Aorta (tissue), 5 donors: ENCODE measurements at regions not wholly inside any gene's neighbourhood (a gene's known extent, or its start where the extent isn't known, plus 50 kb on each side); places are given as distances from the start of the nearest gene placed in this dataset.
"Not testable (repeated sequence)": the region's sequence is repeated elsewhere in the genome, so short reads cannot be mapped to it uniquely, and the experiment has no call there.

Experiments
- ATAC-seq: fragments of 200-7000 bp; cut with Tn5 transposase; one replicate; pipeline ENCODE4 v1.9.1; 2022; ENCODE audit warnings: moderate library complexity; ENCODE audit not compliant: low FRiP score
- DNase-seq, 2 donors: peaks; one replicate each; pipeline ENCODE4 v3.0.0-alpha.2; 2020
- H3K27ac ChIP-seq, 2 donors: one replicate each; pipeline ENCODE4 v1.5.1; 2013; ENCODE audit warnings: low read length in 2 of 2, mild to moderate bottlenecking in 2 of 2, moderate library complexity in 2 of 2, control low read depth in 1 of 2, inconsistent platforms in 1 of 2, low read depth in 1 of 2
- H3K27me3 ChIP-seq, 2 donors: one replicate each; pipeline ENCODE4 v1.6.1; 2013; ENCODE audit warnings: control low read depth in 1 of 2, low read length in 1 of 2, mild to moderate bottlenecking in 1 of 2, moderate library complexity in 1 of 2; ENCODE audit not compliant: insufficient read depth in 2 of 2, control insufficient read depth in 1 of 2
- H3K36me3 ChIP-seq, 2 donors: one replicate each; pipeline ENCODE4 v1.6.1; 2013; ENCODE audit warnings: control low read depth in 1 of 2, low read length in 1 of 2, mild to moderate bottlenecking in 1 of 2; ENCODE audit not compliant: insufficient read depth in 2 of 2, control insufficient read depth in 1 of 2
- H3K4me1 ChIP-seq, 2 donors: one replicate each; pipeline ENCODE4 v1.6.1; 2013; ENCODE audit warnings: low read length in 2 of 2, control low read depth in 1 of 2, mild to moderate bottlenecking in 1 of 2, moderate library complexity in 1 of 2; ENCODE audit not compliant: insufficient read depth in 2 of 2, control insufficient read depth in 1 of 2
- H3K4me3 ChIP-seq, 2 donors: one replicate each; pipeline ENCODE4 v1.5.1; 2013; ENCODE audit warnings: low read length in 2 of 2, control low read depth in 1 of 2, mild to moderate bottlenecking in 1 of 2
- H3K9me3 ChIP-seq: one replicate; pipeline ENCODE4 v1.6.1; 2013; ENCODE audit warnings: mild to moderate bottlenecking, low read length; ENCODE audit not compliant: control insufficient read depth
- WGBS, 2 donors: extraction: QIAGEN DNeasy Blood & Tissue Kit; methylation state at CpG; one replicate each; pipeline ENCODE4 v1.1.7; 2013; 5-methylcytosine and 5-hydroxymethylcytosine counted together
- intact Hi-C, 2 donors: fragments of 100-400 bp; cut with DNase I; formaldehyde crosslinking; loops; one replicate each; pipeline versions ENCODE4 v1.14.2 to v1.15.0; 2022
- donor health status: healthy with polysubstance abuse.
- donor health status: Bipolar disorder and iron deficiency.
- donor health status: DM: no; HTN: no; CAD: no.
- donor health status: DM: no; HTN: no; CAD: no.
- donor health status: DM: yes; HTN: yes; CAD: no.

GRCh38 chr7:69105981-69106380 lies 492.3 kb upstream of the AUTS2 start:
- Histone ChIP-seq H3K27ac (no peak overlapping the region), H3K27me3 (no peaks in the 10 kb centered on the region), H3K36me3 (no peaks in the 10 kb centered on the region), H3K9me3 (peaks cover 3% of the 10 kb centered on the region), H3K4me1 (no peaks in the 10 kb centered on the region), H3K4me3 (no peak overlapping the region)
- WGBS, 2 donors = 86 to 88% methylated on average over 3 of the region's 3 CpGs
- intact Hi-C loops = no loop called here
- no peak for DNase-seq
- ATAC-seq = no peak

DNA sequence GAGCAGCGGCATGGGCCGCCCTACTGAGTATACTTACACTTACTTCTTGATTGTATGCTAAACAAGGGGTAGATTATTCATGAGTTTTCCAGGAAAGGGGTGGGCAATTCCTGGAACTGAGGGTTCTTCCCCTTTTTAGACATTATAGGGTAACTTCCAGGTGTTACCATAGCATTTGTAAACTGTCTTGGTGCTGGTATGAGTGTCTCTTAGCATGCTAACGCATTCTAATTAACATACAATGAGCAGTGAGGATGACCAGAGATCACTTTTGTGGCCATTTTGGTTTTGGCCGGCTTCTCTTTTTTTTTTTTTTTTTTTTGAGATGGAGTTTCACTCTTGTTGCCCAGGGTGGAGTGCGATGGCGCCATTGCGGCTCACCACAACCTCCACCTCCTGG lies 491.8 kb upstream of the AUTS2 start:
- H3K27ac ChIP-seq, ATAC-seq, H3K36me3 ChIP-seq, DNase-seq, H3K4me1 ChIP-seq, H3K27me3 ChIP-seq, H3K4me3 ChIP-seq, intact Hi-C loops, H3K9me3 ChIP-seq: not testable (repeated sequence)
- 95 to 96% methylated on average over 7 of the region's 7 CpGs for WGBS, 2 donors

DNA sequence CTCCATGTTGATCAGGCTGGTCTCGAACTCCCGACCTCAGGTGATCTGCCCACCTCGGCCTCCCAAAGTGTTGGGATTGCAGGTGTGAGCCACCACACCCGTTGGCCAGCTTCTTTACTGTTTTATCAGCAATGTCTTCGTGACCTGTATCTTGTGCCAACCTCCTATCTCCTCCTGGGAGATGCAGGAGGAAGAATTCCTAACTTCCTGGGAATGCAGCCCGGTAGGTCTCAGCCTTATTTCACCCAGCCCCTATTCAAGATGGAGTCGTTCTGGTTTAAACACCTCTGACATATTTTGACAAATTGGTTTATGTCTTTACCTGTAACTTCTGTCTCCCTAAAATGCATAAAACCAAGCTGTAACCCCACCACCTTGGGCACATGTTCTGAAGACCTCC lies 491.3 kb upstream of the AUTS2 start:
- H3K4me3 ChIP-seq, DNase-seq, H3K36me3 ChIP-seq, ATAC-seq, intact Hi-C loops, H3K27me3 ChIP-seq, H3K4me1 ChIP-seq, H3K9me3 ChIP-seq, H3K27ac ChIP-seq: not testable (repeated sequence)
- WGBS, 2 donors = 76 to 77% methylated on average over 7 of the region's 7 CpGs

GRCh38 chr7:69108097-69108496 lies 490.2 kb upstream of the AUTS2 start:
- intact Hi-C loops = no loop called here
- ATAC-seq (no peak), DNase-seq (no peak)
- 62 to 76% methylated on average over 10 of the region's 10 CpGs for WGBS, 2 donors
- Histone ChIP-seq H3K4me1 (no peaks in the 10 kb centered on the region), H3K27ac (no peak overlapping the region), H3K36me3 (no peaks in the 10 kb centered on the region), H3K27me3 (no peaks in the 10 kb centered on the region), H3K9me3 (peaks cover 3% of the 10 kb centered on the region), H3K4me3 (no peak overlapping the region)

DNA sequence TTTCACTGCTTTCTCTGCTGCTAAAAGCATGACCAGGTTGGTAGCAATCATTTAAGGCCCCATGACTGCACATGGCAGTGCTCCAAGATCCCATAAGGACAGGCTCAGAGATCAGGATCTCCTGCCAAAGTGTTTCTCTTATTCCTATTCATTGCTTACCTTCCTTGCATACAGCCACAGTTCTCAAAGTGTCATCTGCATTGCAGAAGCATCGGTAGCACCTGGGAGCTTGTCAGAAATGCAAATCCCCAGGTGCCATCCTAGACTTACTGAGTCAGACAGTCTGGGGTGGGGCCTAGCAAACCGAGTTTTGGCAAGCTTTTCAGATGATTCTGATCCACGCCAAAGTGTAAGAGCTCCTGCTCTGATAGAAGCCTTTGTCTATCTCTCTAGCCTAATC lies 489.0 kb upstream of the AUTS2 start:
- no peak overlapping the region for H3K4me3 ChIP-seq
- no peaks in the 10 kb centered on the region for H3K27me3 ChIP-seq
- no peak for ATAC-seq
- no peak overlapping the region for H3K27ac ChIP-seq
- DNase-seq = no peak
- H3K36me3 ChIP-seq = no peaks in the 10 kb centered on the region
- intact Hi-C loops = no loop called here
- 46 to 49% methylated on average over 3 of the region's 3 CpGs for WGBS, 2 donors
- H3K9me3 ChIP-seq = peaks cover 3% of the 10 kb centered on the region
- no peaks in the 10 kb centered on the region for H3K4me1 ChIP-seq

DNA sequence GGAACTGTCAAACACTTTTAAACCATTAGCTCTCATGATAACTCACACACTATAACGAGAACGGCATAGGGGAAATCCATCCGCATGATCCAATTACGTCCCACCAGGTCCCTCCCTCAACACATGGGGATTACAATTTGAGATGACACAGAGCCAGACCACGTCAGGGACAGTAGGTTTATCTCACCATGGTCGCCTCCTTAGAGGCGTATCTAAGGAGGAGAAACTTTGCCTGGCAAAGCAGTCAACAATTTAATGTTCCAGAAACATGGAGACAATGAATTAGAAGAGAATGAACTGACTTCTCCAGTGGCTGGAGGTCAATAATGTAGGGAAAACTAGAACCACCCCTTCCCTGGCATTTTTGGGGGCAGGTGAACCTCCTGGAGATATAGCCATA lies 488.4 kb upstream of the AUTS2 start:
- Histone ChIP-seq H3K27me3 (no peaks in the 10 kb centered on the region), H3K4me1 (no peaks in the 10 kb centered on the region), H3K36me3 (no peaks in the 10 kb centered on the region), H3K4me3 (no peak overlapping the region), H3K9me3 (peaks cover 3% of the 10 kb centered on the region), H3K27ac (no peak overlapping the region)
- intact Hi-C loops = no loop called here
- WGBS, 2 donors = 86 to 88% methylated on average over 7 of the region's 7 CpGs
- ATAC-seq = no peak
- no peak for DNase-seq

DNA sequence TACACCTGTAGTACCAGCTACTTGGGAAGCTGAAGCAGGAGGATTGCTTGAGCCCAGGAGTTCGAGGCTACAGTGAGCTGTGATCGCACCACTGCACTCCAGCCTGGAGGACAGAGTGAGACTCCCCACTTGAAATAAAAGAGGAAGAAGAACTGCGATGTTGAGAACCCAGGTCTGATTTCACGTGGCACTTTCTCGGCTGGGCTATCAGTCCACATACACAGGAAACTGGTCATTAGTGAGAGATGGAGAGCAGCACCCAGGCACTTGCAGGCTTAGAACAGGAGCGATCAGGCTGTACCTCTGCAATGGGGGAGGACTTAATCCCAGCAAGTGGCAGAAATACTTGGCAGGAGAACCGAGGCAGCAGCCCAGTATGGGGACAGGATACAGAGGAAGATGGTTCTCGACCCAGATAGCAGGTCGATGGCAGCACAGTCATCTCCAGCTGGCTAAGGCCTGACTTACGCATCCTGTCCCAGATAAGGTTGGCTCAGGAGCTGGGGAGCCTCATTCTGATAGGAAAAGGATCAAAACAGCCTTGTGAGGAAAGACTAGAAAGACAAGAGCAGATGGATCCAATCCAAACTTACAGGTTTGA lies 487.7 kb upstream of the AUTS2 start:
- intact Hi-C loops = no loop called here
- Histone ChIP-seq H3K27ac (no peak overlapping the region), H3K4me3 (no peak overlapping the region), H3K27me3 (no peaks in the 10 kb centered on the region), H3K36me3 (no peaks in the 10 kb centered on the region), H3K4me1 (no peaks in the 10 kb centered on the region), H3K9me3 (peaks cover 3% of the 10 kb centered on the region)
- ATAC-seq = no peak
- DNase-seq = no peak
- WGBS, 2 donors = 79 to 82% methylated on average over 10 of the region's 10 CpGs

GRCh38 chr7:69114374-69114773 lies 483.9 kb upstream of the AUTS2 start:
- intact Hi-C loops = no loop called here
- H3K27me3 ChIP-seq = no peaks in the 10 kb centered on the region
- ATAC-seq = no peak
- no peak overlapping the region for H3K27ac ChIP-seq
- 61 to 71% methylated on average over 2 of the region's 2 CpGs for WGBS, 2 donors
- peaks cover 3% of the 10 kb centered on the region for H3K9me3 ChIP-seq
- no peaks in the 10 kb centered on the region for H3K4me1 ChIP-seq
- H3K36me3 ChIP-seq = no peaks in the 10 kb centered on the region
- DNase-seq = no peak
- no peak overlapping the region for H3K4me3 ChIP-seq

GRCh38 chr7:69115788-69116187 lies 482.5 kb upstream of the AUTS2 start:
- intact Hi-C loops = no loop called here
- H3K27me3 ChIP-seq = no peaks in the 10 kb centered on the region
- H3K4me1 ChIP-seq = no peaks in the 10 kb centered on the region
- H3K4me3 ChIP-seq = no peak overlapping the region
- no peaks in the 10 kb centered on the region for H3K9me3 ChIP-seq
- no peak overlapping the region for H3K27ac ChIP-seq
- no peak for DNase-seq
- WGBS, 2 donors = 11 to 18% methylated on average over 3 of the region's 3 CpGs
- no peak for ATAC-seq
- H3K36me3 ChIP-seq = no peaks in the 10 kb centered on the region
